Neural crest cell (in vitro differentiated cells): ENCODE measurements at regions not wholly inside any gene's neighbourhood (a gene's known extent, or its start where the extent isn't known, plus 50 kb on each side); places are given as distances from the start of the nearest gene placed in this dataset.

Experiments used
- DNase-seq: peaks from one replicate; pipeline ENCODE4 v3.0.0; 2021; ENCODE audit warnings: low read depth, mixed read lengths, low spot score
- H3K27ac Mint-ChIP-seq: one replicate; pipeline ENCODE4 v1.8.0; 2021; ENCODE audit warnings: mild to moderate bottlenecking, mixed read lengths; ENCODE audit not compliant: unreplicated experiment
- H3K27me3 Mint-ChIP-seq: 2 replicates; pipeline ENCODE4 v1.8.0; 2021; ENCODE audit warnings: low read depth, mild to moderate bottlenecking, mixed read lengths
- H3K36me3 Mint-ChIP-seq: 2 replicates; pipeline ENCODE4 v1.8.0; 2021; ENCODE audit warnings: low read depth, mild to moderate bottlenecking, mixed read lengths
- H3K4me1 Mint-ChIP-seq: 2 replicates; pipeline ENCODE4 v1.8.0; 2021; ENCODE audit warnings: mixed read lengths
- H3K4me3 Mint-ChIP-seq: one replicate; pipeline ENCODE4 v1.8.0; 2021; ENCODE audit warnings: mild to moderate bottlenecking, mixed read lengths
- H3K9me3 Mint-ChIP-seq: 2 replicates; pipeline ENCODE4 v1.8.0; 2021; ENCODE audit warnings: mixed read lengths
- CTCF ChIP-seq: fragments of 200-600 bp; sonication (generic); conservative IDR thresholded peaks from 2 replicates; pipeline ENCODE4 v1.5.0; 2021; ENCODE audit warnings: antibody characterized with exemption, mild to moderate bottlenecking

GRCh38 chr6:44666324-44666723, 278.8 kb downstream of the CDC5L start:
- no peaks in the 10 kb centered on the region for H3K9me3 Mint-ChIP-seq
- H3K36me3 Mint-ChIP-seq = no peaks in the 10 kb centered on the region
- H3K4me3 Mint-ChIP-seq = no peak overlapping the region
- H3K27me3 Mint-ChIP-seq = peaks cover 14% of the 10 kb centered on the region
- TF ChIP-seq CTCF = no peak
- H3K27ac Mint-ChIP-seq = no peak overlapping the region
- no peak for DNase-seq
- peaks cover 66% of the 10 kb centered on the region for H3K4me1 Mint-ChIP-seq

- H3K27me3 Mint-ChIP-seq = peaks cover 14% of the 10 kb centered on the region
- TF ChIP-seq CTCF = no peak
- no peak overlapping the region for H3K4me3 Mint-ChIP-seq
- no peak overlapping the region for H3K27ac Mint-ChIP-seq
- H3K36me3 Mint-ChIP-seq = no peaks in the 10 kb centered on the region
- H3K9me3 Mint-ChIP-seq = no peaks in the 10 kb centered on the region
- DNase-seq = no peak
- peaks cover 66% of the 10 kb centered on the region for H3K4me1 Mint-ChIP-seq
Measured at GRCh38 chr6:44667226-44667625, 279.7 kb downstream of the CDC5L start.

GRCh38 chr6:44667668-44668390, 280.3 kb downstream of the CDC5L start:
- H3K4me3 Mint-ChIP-seq = no peak overlapping the region
- peaks cover 14% of the 10 kb centered on the region for H3K27me3 Mint-ChIP-seq
- peaks cover 60% of the 10 kb centered on the region for H3K4me1 Mint-ChIP-seq
- peak; percentile 62 for TF ChIP-seq CTCF
- H3K9me3 Mint-ChIP-seq = no peaks in the 10 kb centered on the region
- DNase-seq = peak; percentile 36
- no peak overlapping the region for H3K27ac Mint-ChIP-seq
- H3K36me3 Mint-ChIP-seq = no peaks in the 10 kb centered on the region

GRCh38 chr6:44668391-44668930, 281.0 kb downstream of the CDC5L start:
- TF ChIP-seq CTCF = peak; percentile 13
- peaks cover 54% of the 10 kb centered on the region for H3K4me1 Mint-ChIP-seq
- H3K4me3 Mint-ChIP-seq = no peak overlapping the region
- peaks cover 10% of the 10 kb centered on the region for H3K27me3 Mint-ChIP-seq
- no peak for DNase-seq
- no peaks in the 10 kb centered on the region for H3K36me3 Mint-ChIP-seq
- H3K27ac Mint-ChIP-seq = no peak overlapping the region
- H3K9me3 Mint-ChIP-seq = no peaks in the 10 kb centered on the region

GRCh38 chr6:44668976-44669934, 281.7 kb downstream of the CDC5L start:
- peaks cover 46% of the 10 kb centered on the region for H3K4me1 Mint-ChIP-seq
- DNase-seq = no peak
- no peaks in the 10 kb centered on the region for H3K9me3 Mint-ChIP-seq
- H3K4me3 Mint-ChIP-seq = no peak overlapping the region
- H3K36me3 Mint-ChIP-seq = no peaks in the 10 kb centered on the region
- H3K27ac Mint-ChIP-seq = no peak overlapping the region
- peaks cover 7% of the 10 kb centered on the region for H3K27me3 Mint-ChIP-seq
- TF ChIP-seq CTCF = no peak
